K562 (cell line): ENCODE measurements at regions not wholly inside any gene's neighbourhood (a gene's known extent, or its start where the extent isn't known, plus 50 kb on each side); places are given as distances from the start of the nearest gene placed in this dataset.

ENCODE experiments used
- ATAC-seq: fragments of 200-7000 bp; cut with Tn5 transposase; 3 replicates; pipeline ENCODE4 v1.9.1; 2020; ENCODE audit warnings: moderate library complexity
- BruUV-seq: library from RNA; stranded (reverse); fragments of 400-500 nt; replicated peaks from 2 replicates; lab custom pipeline; 2021; lab: Mats Ljungman, UMichigan
- CTCF ChIA-PET: fragments of 300-600 bp; formaldehyde crosslinking; extraction: SDS; loops from one replicate; lab custom pipeline; 2021; ENCODE audit warnings: low intra/inter-chr PET ratio; lab: Yijun Ruan, JAX
- POLR2A ChIA-PET: fragments of 300-600, 350-650 bp; sonication (Branson Sonifier 250); formaldehyde crosslinking; extraction: SDS; loops from one replicate; lab custom pipeline; 2021; ENCODE audit warnings: antibody characterized with exemption, inconsistent platforms; lab: Yijun Ruan, JAX
- DNase-seq, 4 experiments: peaks; one replicate each; pipeline versions ENCODE4 v3.0.0 to v3.0.0-alpha.2; 2011 to 2018; ENCODE audit warnings: low spot score in 3 of 4, mixed read lengths in 3 of 4; ENCODE audit errors: extremely low read depth in 1 of 4
- FAIRE-seq: peaks from 2 replicates; lab custom pipeline; 2011; peaks lifted over from hg19 to GRCh38; lab: Jason Lieb, UNC
- H2AFZ ChIP-seq: 2 replicates; pipeline ENCODE4 v1.6.0; 2011; ENCODE audit warnings: low read depth, low read length, control low read depth, inconsistent platforms
- H3K27ac ChIP-seq: fragments of 200-600 bp; 3 replicates; pipeline ENCODE4 v1.8.0; 2011; ENCODE audit warnings: low read depth, mild to moderate bottlenecking, control low read depth, inconsistent platforms, low read length, moderate library complexity, mixed read lengths; ENCODE audit errors: extremely low read depth
- H3K27me3 ChIP-seq, 2 experiments: fragments of 300-600 bp in 1 of 2; 2 replicates in 1 of 2; 3 replicates in 1 of 2; pipeline versions ENCODE4 v1.6.0 to v1.8.0; 2011; ENCODE audit warnings: inconsistent platforms in 2 of 2, low read length in 2 of 2, mild to moderate bottlenecking in 1 of 2, mixed read lengths in 1 of 2, moderate library complexity in 1 of 2; ENCODE audit not compliant: control insufficient read depth in 2 of 2, insufficient read depth in 2 of 2
- H3K36me3 ChIP-seq: fragments of 300-600 bp; 3 replicates; pipeline ENCODE4 v1.8.0; 2011; ENCODE audit warnings: mild to moderate bottlenecking, low read length, inconsistent platforms; ENCODE audit not compliant: control insufficient read depth, insufficient read depth
- H3K4me1 ChIP-seq, 2 experiments: fragments of 200-600 bp in 1 of 2; replicated peaks in 1 of 2; 2 replicates in 1 of 2; 3 replicates in 1 of 2; pipeline versions ENCODE4 v1.5.1 to v1.8.0; 2011; ENCODE audit warnings: inconsistent platforms in 2 of 2, low read length in 2 of 2, mild to moderate bottlenecking in 1 of 2, mixed read lengths in 1 of 2, moderate library complexity in 1 of 2; ENCODE audit not compliant: control insufficient read depth in 2 of 2, insufficient read depth in 2 of 2
- H3K4me2 ChIP-seq: 2 replicates; pipeline ENCODE4 v1.6.1; 2011; ENCODE audit warnings: low read length, control low read depth, inconsistent platforms, mixed read lengths; ENCODE audit not compliant: insufficient read depth
- H3K4me3 ChIP-seq: fragments of 200-600 bp; sonication (generic), shearing (Covaris generic); 2 replicates; pipeline ENCODE4 v1.5.1; 2016; ENCODE audit warnings: control low read depth, inconsistent platforms
- H3K79me2 ChIP-seq: fragments of 200-600 bp; 3 replicates; pipeline ENCODE4 v1.8.0; 2011; ENCODE audit warnings: low read length, inconsistent platforms; ENCODE audit not compliant: control insufficient read depth, insufficient read depth
- H3K9ac ChIP-seq, 2 experiments: 2 replicates each; pipeline versions ENCODE4 v1.6.0 to v1.6.1; 2011; ENCODE audit warnings: low read depth in 2 of 2, low read length in 2 of 2, control low read depth in 1 of 2, inconsistent platforms in 1 of 2, mild to moderate bottlenecking in 1 of 2, mixed read lengths in 1 of 2; ENCODE audit not compliant: insufficient read depth in 1 of 2
- H3K9me1 ChIP-seq: one replicate; pipeline ENCODE4 v1.6.0; 2011; ENCODE audit warnings: inconsistent platforms, mild to moderate bottlenecking, low read length, moderate library complexity; ENCODE audit not compliant: control insufficient read depth, insufficient read depth
- H3K9me3 ChIP-seq: replicated peaks from 2 replicates; pipeline ENCODE4 v1.5.1; 2011; ENCODE audit warnings: low read depth, low read length, inconsistent platforms; ENCODE audit not compliant: control insufficient read depth, insufficient read depth
- H4K20me1 ChIP-seq: replicated peaks from 2 replicates; pipeline ENCODE4 v1.6.1; 2011; ENCODE audit warnings: low read length, inconsistent platforms, mixed read lengths; ENCODE audit not compliant: control insufficient read depth, insufficient read depth
- CBX3 ChIP-seq, 2 experiments: IDR thresholded peaks; 1 replicate in 1 of 2; 2 replicates in 1 of 2; pipeline ENCODE4 v1.6.1; 2012; ENCODE audit warnings: inconsistent platforms in 2 of 2, low read length in 2 of 2, borderline replicate concordance in 1 of 2, control low read depth in 1 of 2
- HIVEP1 ChIP-seq: fragments of 250-450 bp; sonication (Bioruptor Pico); IDR thresholded peaks from 2 replicates; pipeline ENCODE4 v1.4.0; 2020; ENCODE audit warnings: mild to moderate bottlenecking
- RBM25 ChIP-seq: fragments of 200-400 bp; formaldehyde crosslinking; IDR thresholded peaks from 2 replicates; pipeline ENCODE4 v1.6.1; 2018; ENCODE audit warnings: low read length, low read depth, moderate library complexity; ENCODE audit not compliant: severe bottlenecking
- TFAM ChIP-seq: fragments of 250-450 bp; sonication (Bioruptor Pico); conservative IDR thresholded peaks from 2 replicates; pipeline ENCODE4 v1.5.0; 2021; ENCODE audit warnings: mild to moderate bottlenecking, moderate library complexity
- WGBS: fragments of 100-300 bp; shearing (Covaris generic); methylation state at CpG from one replicate; pipeline ENCODE4 v1.1.6; 2016; ENCODE audit warnings: low coverage, mixed read lengths; ENCODE audit not compliant: insufficient coverage; ENCODE audit errors: missing lambda C conversion rate; 5-methylcytosine and 5-hydroxymethylcytosine counted together
- in situ Hi-C: fragments of 300-500 bp; cut with MboI; formaldehyde crosslinking; loops from 4 replicates; pipeline ENCODE4 v1.15.0; 2018; ENCODE audit warnings: inconsistent platforms, mixed read lengths
- intact Hi-C: fragments of 100-400 bp; cut with micrococcal nuclease; formaldehyde crosslinking; loops from 2 replicates; pipeline ENCODE4 v1.14.2; 2022
- TF ChIP-seq, protein P1 (sequence below): sonication (generic); formaldehyde crosslinking; IDR thresholded peaks from 2 replicates; pipeline ENCODE4 v1.8.1; 2022; ENCODE audit warnings: missing genetic modification reagents

GRCh38 chr4:98771959-98772632, 113.7 kb upstream of the TSPAN5 start:
- Histone ChIP-seq H3K27me3 (no peaks in the 10 kb centered on the region), H3K9ac (no peak overlapping the region), H3K4me1 (no peaks in the 10 kb centered on the region), H2AFZ (no peak overlapping the region), H3K4me2 (no peak overlapping the region), H3K27ac (no peak overlapping the region), H3K79me2 (no peaks in the 10 kb centered on the region), H3K9me1 (no peaks in the 10 kb centered on the region), H3K36me3 (no peaks in the 10 kb centered on the region), H3K4me3 (no peak overlapping the region), H3K9me3 (no peaks in the 10 kb centered on the region; the same call in 1 of the 2 replicates), H4K20me1 (no peaks in the 10 kb centered on the region)
- intact Hi-C loops (no loop called here), in situ Hi-C loops (no loop called here)
- TF ChIP-seq HIVEP1 (CRISPR knock-in tag): no peak
- TF ChIP-seq, protein P1, sequence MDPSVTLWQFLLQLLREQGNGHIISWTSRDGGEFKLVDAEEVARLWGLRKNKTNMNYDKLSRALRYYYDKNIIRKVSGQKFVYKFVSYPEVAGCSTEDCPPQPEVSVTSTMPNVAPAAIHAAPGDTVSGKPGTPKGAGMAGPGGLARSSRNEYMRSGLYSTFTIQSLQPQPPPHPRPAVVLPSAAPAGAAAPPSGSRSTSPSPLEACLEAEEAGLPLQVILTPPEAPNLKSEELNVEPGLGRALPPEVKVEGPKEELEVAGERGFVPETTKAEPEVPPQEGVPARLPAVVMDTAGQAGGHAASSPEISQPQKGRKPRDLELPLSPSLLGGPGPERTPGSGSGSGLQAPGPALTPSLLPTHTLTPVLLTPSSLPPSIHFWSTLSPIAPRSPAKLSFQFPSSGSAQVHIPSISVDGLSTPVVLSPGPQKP (CRISPR knock-in tag): no peak
- ATAC-seq: no peak
- ChIA-PET CTCF (no interaction called here), POLR2A (interaction anchor here (1.4 kb wide), 1 partner anchor 8 kb away, joined by 6 read pairs; no protein-coding TSS in a partner anchor)
- peak; percentile 49 for FAIRE-seq
- 4% methylated on average over 5 of the region's 5 CpGs for WGBS
- BruUV-seq: no TSS peak
- DNase-seq: no peak

DNA sequence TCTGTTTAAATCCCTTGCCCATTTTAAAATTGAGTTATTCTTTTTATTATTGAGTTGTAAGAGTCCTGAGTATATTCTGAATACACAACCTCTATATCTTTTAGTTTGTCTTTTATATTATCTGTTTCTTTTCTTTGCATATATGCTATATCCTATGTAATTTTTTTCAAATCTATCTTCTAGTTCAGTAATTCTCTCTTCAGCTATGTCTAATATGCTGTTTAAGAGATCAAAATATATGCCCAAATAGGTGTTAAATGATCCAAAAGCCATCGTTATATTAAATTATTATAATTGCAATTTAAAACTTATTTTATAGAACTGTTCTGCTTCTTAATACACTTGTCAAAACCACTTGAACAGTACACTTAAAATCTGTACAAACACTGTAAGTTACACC, 107.4 kb upstream of the TSPAN5 start:
- Histone ChIP-seq H3K36me3 (no peaks in the 10 kb centered on the region), H3K9ac (no peak overlapping the region), H3K9me3 (peaks cover 4% of the 10 kb centered on the region), H3K27me3 (no peaks in the 10 kb centered on the region), H3K4me2 (no peak overlapping the region), H3K9me1 (no peaks in the 10 kb centered on the region), H4K20me1 (no peaks in the 10 kb centered on the region), H3K79me2 (no peaks in the 10 kb centered on the region), H3K4me3 (no peak overlapping the region), H2AFZ (no peak overlapping the region), H3K4me1 (no peaks in the 10 kb centered on the region), H3K27ac (no peak overlapping the region)
- intact Hi-C loops (no loop called here), in situ Hi-C loops (no loop called here)
- ATAC-seq (no peak), FAIRE-seq (no peak), DNase-seq (no peak)
- 5% methylated on average over 1 of the region's 1 CpG for WGBS
- ChIA-PET CTCF (no interaction called here), POLR2A (no interaction called here)
- no TSS peak for BruUV-seq
- TF ChIP-seq TFAM (CRISPR knock-in tag): no peak
- peak; percentile 57 for TF ChIP-seq RBM25
- 0 out of 3 replicates have a peak, but pooled peaks of 1 of the 2 experiments have one; percentile 26 for TF ChIP-seq CBX3 (IDR thresholded peaks at IDR 0.05; ENCODE audit: borderline replicate concordance in 1 of 2, low read length in 2 of 2)
